Vagina (tissue), 2 donors: ENCODE measurements at regions not wholly inside any gene's neighbourhood (a gene's known extent, or its start where the extent isn't known, plus 50 kb on each side); places are given as distances from the start of the nearest gene placed in this dataset.

Experiments used
- CTCF ChIP-seq, 3 experiments: fragments of 450-650 bp in 2 of 3; fragments of 200-600 bp in 1 of 3; sonication (generic) in 1 of 3; IDR thresholded peaks; one replicate each; pipeline ENCODE4 v1.5.1; 2017 to 2019; ENCODE audit warnings: antibody characterized with exemption in 3 of 3, mild to moderate bottlenecking in 2 of 3, moderate library complexity in 2 of 3
- POLR2A ChIP-seq, 2 donors: fragments of 450-650 bp; IDR thresholded peaks; one replicate each; pipeline ENCODE4 v1.6.1; 2017; ENCODE audit warnings: antibody characterized with exemption in 2 of 2, mild to moderate bottlenecking in 2 of 2, moderate library complexity in 2 of 2

- TF ChIP-seq POLR2A (IDR thresholded peaks at IDR 0.05) (no peak), CTCF (IDR thresholded peaks at IDR 0.05) (no peak)
Observed at GRCh38 chr3:177947901-177948300, 588.3 kb upstream of the KCNMB2 start.
